GM23338 (cell line): ENCODE measurements at regions not wholly inside any gene's neighbourhood (a gene's known extent, or its start where the extent isn't known, plus 50 kb on each side); places are given as distances from the start of the nearest gene placed in this dataset.

Source experiments
- ATAC-seq: fragments of 200-7000 bp; cut with Tn5 transposase; 3 replicates; pipeline ENCODE4 v1.9.1; 2020
- DNase-seq: peaks from one replicate; pipeline ENCODE4 v3.0.0-alpha.2; 2015; ENCODE audit warnings: low spot score
- H2AFZ ChIP-seq: fragments of 200-600 bp; sonication (generic); 2 replicates; pipeline ENCODE4 v1.8.0; 2016; ENCODE audit warnings: antibody characterized with exemption, mild to moderate bottlenecking, moderate library complexity
- H3F3A ChIP-seq: fragments of 200-600 bp; sonication (generic); replicated peaks from 2 replicates; pipeline ENCODE4 v1.8.0; 2017; ENCODE audit warnings: antibody characterized with exemption, mixed run types, low read depth
- H3K27ac ChIP-seq: fragments of 200-600 bp; sonication (generic); 2 replicates; pipeline ENCODE4 v1.6.1; 2016; ENCODE audit warnings: low read depth
- H3K27me3 ChIP-seq: fragments of 200-600 bp; sonication (generic); 2 replicates; pipeline ENCODE4 v1.8.0; 2016; ENCODE audit warnings: mild to moderate bottlenecking, mixed run types, moderate library complexity; ENCODE audit not compliant: insufficient read depth
- H3K36me3 ChIP-seq: fragments of 200-600 bp; sonication (generic); 2 replicates; pipeline ENCODE4 v1.8.0; 2016; ENCODE audit warnings: mild to moderate bottlenecking; ENCODE audit not compliant: insufficient read depth
- H3K4me1 ChIP-seq: fragments of 200-600 bp; sonication (generic); 2 replicates; pipeline ENCODE4 v1.8.0; 2016; ENCODE audit warnings: mild to moderate bottlenecking, moderate library complexity; ENCODE audit not compliant: insufficient read depth
- H3K4me2 ChIP-seq: fragments of 200-600 bp; sonication (generic); 2 replicates; pipeline ENCODE4 v1.7.1; 2017; ENCODE audit warnings: mixed run types
- H3K4me3 ChIP-seq: fragments of 200-600 bp; sonication (generic); 2 replicates; pipeline ENCODE4 v1.6.1; 2016; ENCODE audit warnings: mixed run types
- H3K79me2 ChIP-seq: fragments of 200-600 bp; sonication (generic); replicated peaks from 2 replicates; pipeline ENCODE4 v1.8.0; 2017; ENCODE audit warnings: mild to moderate bottlenecking; ENCODE audit not compliant: insufficient read depth
- H3K9me2 ChIP-seq: fragments of 200-600 bp; sonication (generic); 2 replicates; pipeline ENCODE4 v1.8.0; 2017; ENCODE audit not compliant: insufficient read depth
- H4K20me1 ChIP-seq: fragments of 200-600 bp; sonication (generic); replicated peaks from 2 replicates; pipeline ENCODE4 v1.8.0; 2017; ENCODE audit warnings: mild to moderate bottlenecking; ENCODE audit not compliant: insufficient read depth
- H3K27ac Mint-ChIP-seq: 2 replicates; pipeline ENCODE4 v1.8.0; 2020; ENCODE audit warnings: inconsistent platforms, mild to moderate bottlenecking, moderate library complexity, mixed read lengths
- H3K27me3 Mint-ChIP-seq: 3 replicates; pipeline ENCODE4 v1.8.0; 2022; ENCODE audit warnings: low read depth, mild to moderate bottlenecking, moderate library complexity, mixed read lengths, inconsistent platforms; ENCODE audit not compliant: insufficient read depth, poor library complexity
- H3K36me3 Mint-ChIP-seq: 3 replicates; pipeline ENCODE4 v1.8.0; 2021; ENCODE audit warnings: low read depth, mild to moderate bottlenecking, inconsistent platforms, moderate library complexity, mixed read lengths
- H3K4me1 Mint-ChIP-seq: 3 replicates; pipeline ENCODE4 v1.8.0; 2020; ENCODE audit warnings: mild to moderate bottlenecking, inconsistent platforms, mixed read lengths
- H3K4me3 Mint-ChIP-seq: 3 replicates; pipeline ENCODE4 v1.8.0; 2021; ENCODE audit warnings: moderate library complexity, mild to moderate bottlenecking, inconsistent platforms, mixed read lengths
- H3K9me3 Mint-ChIP-seq: 3 replicates; pipeline ENCODE4 v1.8.0; 2020; ENCODE audit warnings: moderate library complexity, mild to moderate bottlenecking, inconsistent platforms, mixed read lengths
- CREB1 ChIP-seq: fragments of 250-450 bp; sonication (Bioruptor Pico); IDR thresholded peaks from 2 replicates; pipeline ENCODE4 v1.5.0; 2020; ENCODE audit warnings: low read depth, mild to moderate bottlenecking, moderate library complexity
- CTCF ChIP-seq, 2 experiments: fragments of 200-600 bp in 1 of 2; sonication (generic) in 1 of 2; conservative IDR thresholded peaks; 2 replicates each; pipeline versions ENCODE4 v1.5.1 to v1.6.1; 2016 to 2017; ENCODE audit warnings: antibody characterized with exemption in 2 of 2, low read depth in 2 of 2, mild to moderate bottlenecking in 2 of 2, moderate library complexity in 1 of 2
- EZH2 ChIP-seq: fragments of 200-600 bp; sonication (generic); IDR thresholded peaks from one replicate; pipeline ENCODE4 v1.8.0; 2017; ENCODE audit warnings: antibody characterized with exemption, mild to moderate bottlenecking, low read depth; ENCODE audit not compliant: unreplicated experiment
- EZH2phosphoT487 ChIP-seq: fragments of 200-600 bp; sonication (generic); IDR thresholded peaks from one replicate; pipeline ENCODE4 v1.8.1; 2018; ENCODE audit warnings: antibody characterized with exemption; ENCODE audit not compliant: unreplicated experiment
- JUNB ChIP-seq: IDR thresholded peaks from one replicate; pipeline ENCODE4 v1.6.1; 2016; ENCODE audit warnings: antibody characterized with exemption; ENCODE audit not compliant: unreplicated experiment
- NANOG ChIP-seq: IDR thresholded peaks from 2 replicates; pipeline ENCODE4 v1.6.1; 2016; ENCODE audit warnings: antibody characterized with exemption, borderline replicate concordance
- POLR2AphosphoS5 ChIP-seq: IDR thresholded peaks from 2 replicates; pipeline ENCODE4 v1.6.1; 2016; ENCODE audit warnings: antibody characterized with exemption, low read depth
- STAT1 ChIP-seq: IDR thresholded peaks from one replicate; pipeline ENCODE4 v1.6.1; 2016; ENCODE audit warnings: antibody characterized with exemption; ENCODE audit not compliant: unreplicated experiment
- ZNF114 ChIP-seq: fragments of 250-450 bp; sonication (Bioruptor Pico); IDR thresholded peaks from 2 replicates; pipeline ENCODE4 v1.5.0; 2020; ENCODE audit warnings: mild to moderate bottlenecking, moderate library complexity
- ZNF331 ChIP-seq: fragments of 250-450 bp; sonication (Bioruptor Pico); IDR thresholded peaks from 2 replicates; pipeline ENCODE4 v1.5.0; 2020; ENCODE audit warnings: low read depth, mild to moderate bottlenecking, moderate library complexity
- TF ChIP-seq, protein P1 (sequence below): fragments of 250-450 bp; sonication (Bioruptor Pico); IDR thresholded peaks from 2 replicates; pipeline ENCODE4 v1.5.0; 2020; ENCODE audit warnings: mild to moderate bottlenecking, moderate library complexity
- TF ChIP-seq, protein P2 (sequence below): IDR thresholded peaks from 2 replicates; pipeline ENCODE4 v1.6.1; 2016; ENCODE audit warnings: antibody characterized with exemption
- TF ChIP-seq, protein P3 (sequence below): IDR thresholded peaks from one replicate; pipeline ENCODE4 v1.6.1; 2018; ENCODE audit warnings: antibody characterized with exemption; ENCODE audit not compliant: unreplicated experiment

- Mint-ChIP-seq H3K9me3 (peaks cover 4% of the 10 kb centered on the region; the same call in 2 of the 3 replicates), H3K27ac (no peak overlapping the region), H3K27me3 (no peaks in the 10 kb centered on the region), H3K4me1 (no peaks in the 10 kb centered on the region), H3K36me3 (no peaks in the 10 kb centered on the region), H3K4me3 (no peak overlapping the region)
- Histone ChIP-seq H3K4me2 (no peak overlapping the region), H3K27me3 (no peaks in the 10 kb centered on the region), H4K20me1 (no peaks in the 10 kb centered on the region), H3F3A (no peaks in the 10 kb centered on the region), H3K36me3 (no peaks in the 10 kb centered on the region), H2AFZ (no peak overlapping the region), H3K9me2 (no peaks in the 10 kb centered on the region), H3K4me3 (no peak overlapping the region), H3K79me2 (no peaks in the 10 kb centered on the region), H3K4me1 (no peaks in the 10 kb centered on the region), H3K27ac (no peak overlapping the region)
- ATAC-seq (no peak), DNase-seq (no peak)
- TF ChIP-seq NANOG (no peak), JUNB (no peak), CTCF (conservative IDR thresholded peaks at IDR 0.05; ENCODE audit: low read depth in 2 of 2) (no peak), ZNF331 (CRISPR knock-in tag) (no peak), ZNF114 (CRISPR knock-in tag) (no peak), EZH2 (no peak), EZH2phosphoT487 (no peak), POLR2AphosphoS5 (no peak), STAT1 (no peak), CREB1 (no peak)
- TF ChIP-seq, protein P1, sequence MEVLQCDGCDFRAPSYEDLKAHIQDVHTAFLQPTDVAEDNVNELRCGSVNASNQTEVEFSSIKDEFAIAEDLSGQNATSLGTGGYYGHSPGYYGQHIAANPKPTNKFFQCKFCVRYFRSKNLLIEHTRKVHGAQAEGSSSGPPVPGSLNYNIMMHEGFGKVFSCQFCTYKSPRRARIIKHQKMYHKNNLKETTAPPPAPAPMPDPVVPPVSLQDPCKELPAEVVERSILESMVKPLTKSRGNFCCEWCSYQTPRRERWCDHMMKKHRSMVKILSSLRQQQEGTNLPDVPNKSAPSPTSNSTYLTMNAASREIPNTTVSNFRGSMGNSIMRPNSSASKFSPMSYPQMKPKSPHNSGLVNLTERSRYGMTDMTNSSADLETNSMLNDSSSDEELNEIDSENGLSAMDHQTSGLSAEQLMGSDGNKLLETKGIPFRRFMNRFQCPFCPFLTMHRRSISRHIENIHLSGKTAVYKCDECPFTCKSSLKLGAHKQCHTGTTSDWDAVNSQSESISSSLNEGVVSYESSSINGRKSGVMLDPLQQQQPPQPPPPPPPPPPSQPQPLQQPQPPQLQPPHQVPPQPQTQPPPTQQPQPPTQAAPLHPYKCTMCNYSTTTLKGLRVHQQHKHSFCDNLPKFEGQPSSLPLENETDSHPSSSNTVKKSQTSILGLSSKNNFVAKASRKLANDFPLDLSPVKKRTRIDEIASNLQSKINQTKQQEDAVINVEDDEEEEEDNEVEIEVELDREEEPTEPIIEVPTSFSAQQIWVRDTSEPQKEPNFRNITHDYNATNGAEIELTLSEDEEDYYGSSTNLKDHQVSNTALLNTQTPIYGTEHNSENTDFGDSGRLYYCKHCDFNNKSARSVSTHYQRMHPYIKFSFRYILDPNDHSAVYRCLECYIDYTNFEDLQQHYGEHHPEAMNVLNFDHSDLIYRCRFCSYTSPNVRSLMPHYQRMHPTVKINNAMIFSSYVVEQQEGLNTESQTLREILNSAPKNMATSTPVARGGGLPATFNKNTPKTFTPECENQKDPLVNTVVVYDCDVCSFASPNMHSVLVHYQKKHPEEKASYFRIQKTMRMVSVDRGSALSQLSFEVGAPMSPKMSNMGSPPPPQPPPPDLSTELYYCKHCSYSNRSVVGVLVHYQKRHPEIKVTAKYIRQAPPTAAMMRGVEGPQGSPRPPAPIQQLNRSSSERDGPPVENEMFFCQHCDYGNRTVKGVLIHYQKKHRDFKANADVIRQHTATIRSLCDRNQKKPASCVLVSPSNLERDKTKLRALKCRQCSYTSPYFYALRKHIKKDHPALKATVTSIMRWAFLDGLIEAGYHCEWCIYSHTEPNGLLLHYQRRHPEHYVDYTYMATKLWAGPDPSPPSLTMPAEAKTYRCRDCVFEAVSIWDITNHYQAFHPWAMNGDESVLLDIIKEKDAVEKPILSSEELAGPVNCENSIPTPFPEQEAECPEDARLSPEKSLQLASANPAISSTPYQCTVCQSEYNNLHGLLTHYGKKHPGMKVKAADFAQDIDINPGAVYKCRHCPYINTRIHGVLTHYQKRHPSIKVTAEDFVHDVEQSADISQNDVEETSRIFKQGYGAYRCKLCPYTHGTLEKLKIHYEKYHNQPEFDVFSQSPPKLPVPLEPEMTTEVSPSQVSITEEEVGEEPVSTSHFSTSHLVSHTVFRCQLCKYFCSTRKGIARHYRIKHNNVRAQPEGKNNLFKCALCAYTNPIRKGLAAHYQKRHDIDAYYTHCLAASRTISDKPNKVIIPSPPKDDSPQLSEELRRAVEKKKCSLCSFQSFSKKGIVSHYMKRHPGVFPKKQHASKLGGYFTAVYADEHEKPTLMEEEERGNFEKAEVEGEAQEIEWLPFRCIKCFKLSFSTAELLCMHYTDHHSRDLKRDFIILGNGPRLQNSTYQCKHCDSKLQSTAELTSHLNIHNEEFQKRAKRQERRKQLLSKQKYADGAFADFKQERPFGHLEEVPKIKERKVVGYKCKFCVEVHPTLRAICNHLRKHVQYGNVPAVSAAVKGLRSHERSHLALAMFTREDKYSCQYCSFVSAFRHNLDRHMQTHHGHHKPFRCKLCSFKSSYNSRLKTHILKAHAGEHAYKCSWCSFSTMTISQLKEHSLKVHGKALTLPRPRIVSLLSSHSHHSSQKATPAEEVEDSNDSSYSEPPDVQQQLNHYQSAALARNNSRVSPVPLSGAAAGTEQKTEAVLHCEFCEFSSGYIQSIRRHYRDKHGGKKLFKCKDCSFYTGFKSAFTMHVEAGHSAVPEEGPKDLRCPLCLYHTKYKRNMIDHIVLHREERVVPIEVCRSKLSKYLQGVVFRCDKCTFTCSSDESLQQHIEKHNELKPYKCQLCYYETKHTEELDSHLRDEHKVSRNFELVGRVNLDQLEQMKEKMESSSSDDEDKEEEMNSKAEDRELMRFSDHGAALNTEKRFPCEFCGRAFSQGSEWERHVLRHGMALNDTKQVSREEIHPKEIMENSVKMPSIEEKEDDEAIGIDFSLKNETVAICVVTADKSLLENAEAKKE (CRISPR knock-in tag) = no peak
- TF ChIP-seq, protein P2, sequence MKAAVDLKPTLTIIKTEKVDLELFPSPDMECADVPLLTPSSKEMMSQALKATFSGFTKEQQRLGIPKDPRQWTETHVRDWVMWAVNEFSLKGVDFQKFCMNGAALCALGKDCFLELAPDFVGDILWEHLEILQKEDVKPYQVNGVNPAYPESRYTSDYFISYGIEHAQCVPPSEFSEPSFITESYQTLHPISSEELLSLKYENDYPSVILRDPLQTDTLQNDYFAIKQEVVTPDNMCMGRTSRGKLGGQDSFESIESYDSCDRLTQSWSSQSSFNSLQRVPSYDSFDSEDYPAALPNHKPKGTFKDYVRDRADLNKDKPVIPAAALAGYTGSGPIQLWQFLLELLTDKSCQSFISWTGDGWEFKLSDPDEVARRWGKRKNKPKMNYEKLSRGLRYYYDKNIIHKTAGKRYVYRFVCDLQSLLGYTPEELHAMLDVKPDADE = no peak
- TF ChIP-seq, protein P3, sequence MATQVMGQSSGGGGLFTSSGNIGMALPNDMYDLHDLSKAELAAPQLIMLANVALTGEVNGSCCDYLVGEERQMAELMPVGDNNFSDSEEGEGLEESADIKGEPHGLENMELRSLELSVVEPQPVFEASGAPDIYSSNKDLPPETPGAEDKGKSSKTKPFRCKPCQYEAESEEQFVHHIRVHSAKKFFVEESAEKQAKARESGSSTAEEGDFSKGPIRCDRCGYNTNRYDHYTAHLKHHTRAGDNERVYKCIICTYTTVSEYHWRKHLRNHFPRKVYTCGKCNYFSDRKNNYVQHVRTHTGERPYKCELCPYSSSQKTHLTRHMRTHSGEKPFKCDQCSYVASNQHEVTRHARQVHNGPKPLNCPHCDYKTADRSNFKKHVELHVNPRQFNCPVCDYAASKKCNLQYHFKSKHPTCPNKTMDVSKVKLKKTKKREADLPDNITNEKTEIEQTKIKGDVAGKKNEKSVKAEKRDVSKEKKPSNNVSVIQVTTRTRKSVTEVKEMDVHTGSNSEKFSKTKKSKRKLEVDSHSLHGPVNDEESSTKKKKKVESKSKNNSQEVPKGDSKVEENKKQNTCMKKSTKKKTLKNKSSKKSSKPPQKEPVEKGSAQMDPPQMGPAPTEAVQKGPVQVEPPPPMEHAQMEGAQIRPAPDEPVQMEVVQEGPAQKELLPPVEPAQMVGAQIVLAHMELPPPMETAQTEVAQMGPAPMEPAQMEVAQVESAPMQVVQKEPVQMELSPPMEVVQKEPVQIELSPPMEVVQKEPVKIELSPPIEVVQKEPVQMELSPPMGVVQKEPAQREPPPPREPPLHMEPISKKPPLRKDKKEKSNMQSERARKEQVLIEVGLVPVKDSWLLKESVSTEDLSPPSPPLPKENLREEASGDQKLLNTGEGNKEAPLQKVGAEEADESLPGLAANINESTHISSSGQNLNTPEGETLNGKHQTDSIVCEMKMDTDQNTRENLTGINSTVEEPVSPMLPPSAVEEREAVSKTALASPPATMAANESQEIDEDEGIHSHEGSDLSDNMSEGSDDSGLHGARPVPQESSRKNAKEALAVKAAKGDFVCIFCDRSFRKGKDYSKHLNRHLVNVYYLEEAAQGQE = no peak
These were observed 192.8 kb downstream of the TBX22 start for GRCh38 chrX:80207327-80207726.
